CD4-positive, alpha-beta T cell (primary cell): ENCODE measurements at regions not wholly inside any gene's neighbourhood (a gene's known extent, or its start where the extent isn't known, plus 50 kb on each side); places are given as distances from the start of the nearest gene placed in this dataset.

Experiments used
- ATAC-seq: fragments of 200-7000 bp; cut with Tn5 transposase; one replicate; pipeline ENCODE4 v1.10.0; 2022; ENCODE audit warnings: mild to moderate bottlenecking; ENCODE audit not compliant: poor library complexity
- CTCF ChIA-PET: fragments of 350-600 bp; sonication (Branson Sonifier 250); formaldehyde crosslinking; loops from one replicate; lab custom pipeline; 2021; ENCODE audit warnings: antibody characterized with exemption, inconsistent platforms; lab: Charles Lee
- POLR2A ChIA-PET: fragments of 350-600 bp; sonication (Branson Sonifier 250); formaldehyde crosslinking; loops from one replicate; lab custom pipeline; 2021; ENCODE audit warnings: antibody characterized with exemption, inconsistent platforms; lab: Charles Lee
- DNase-seq, 14 experiments: peaks; one replicate each; pipeline ENCODE4 v3.0.0-alpha.2; 2013 to 2020; ENCODE audit warnings: mixed read lengths in 2 of 14
- H3K27ac ChIP-seq, 2 donors: one replicate each; pipeline versions ENCODE4 v1.5.1 to v1.7.0; 2013; ENCODE audit warnings: low read length in 2 of 2, low read depth in 1 of 2, mild to moderate bottlenecking in 1 of 2
- H3K27me3 ChIP-seq, 2 experiments: 1 replicate in 1 of 2; 2 replicates in 1 of 2; pipeline versions ENCODE4 v1.6.1 to v1.7.0; 2013; ENCODE audit warnings: low read length in 2 of 2, control low read depth in 1 of 2, mild to moderate bottlenecking in 1 of 2, moderate library complexity in 1 of 2; ENCODE audit not compliant: insufficient read depth in 2 of 2, control insufficient read depth in 1 of 2
- H3K36me3 ChIP-seq: one replicate; pipeline ENCODE4 v1.6.1; 2013; ENCODE audit warnings: low read length, control low read depth; ENCODE audit not compliant: insufficient read depth
- H3K4me1 ChIP-seq: one replicate; pipeline ENCODE4 v1.6.1; 2013; ENCODE audit warnings: low read length, control low read depth; ENCODE audit not compliant: insufficient read depth
- H3K4me3 ChIP-seq: one replicate; pipeline ENCODE4 v1.5.1; 2013; ENCODE audit warnings: mild to moderate bottlenecking, low read length, moderate library complexity
- H3K9me3 ChIP-seq, 2 experiments: 1 replicate in 1 of 2; 2 replicates in 1 of 2; pipeline versions ENCODE4 v1.6.1 to v1.7.0; 2013; ENCODE audit warnings: low read length in 2 of 2, mild to moderate bottlenecking in 2 of 2, control low read depth in 1 of 2, moderate library complexity in 1 of 2; ENCODE audit not compliant: control insufficient read depth in 1 of 2, insufficient read depth in 1 of 2
- H3K27ac Mint-ChIP-seq: one replicate; pipeline ENCODE4 v1.8.0; 2020; ENCODE audit warnings: mixed read lengths
- H3K27me3 Mint-ChIP-seq: one replicate; pipeline ENCODE4 v1.8.0; 2021; ENCODE audit warnings: mixed read lengths
- H3K36me3 Mint-ChIP-seq: one replicate; pipeline ENCODE4 v1.8.0; 2021; ENCODE audit warnings: low read depth, mixed read lengths
- H3K4me1 Mint-ChIP-seq: one replicate; pipeline ENCODE4 v1.8.0; 2021; ENCODE audit warnings: low read depth, mixed read lengths
- H3K4me3 Mint-ChIP-seq: one replicate; pipeline ENCODE4 v1.8.0; 2020; ENCODE audit warnings: mild to moderate bottlenecking, mixed read lengths
- H3K9me3 Mint-ChIP-seq: one replicate; pipeline ENCODE4 v1.8.0; 2020; ENCODE audit warnings: mixed read lengths
- intact Hi-C, 2 experiments: fragments of 100-400 bp; cut with DNase I in 1 of 2; cut with micrococcal nuclease in 1 of 2; formaldehyde crosslinking; loops; one replicate each; pipeline versions ENCODE4 v1.15.1 to v1.9.0; 2023 to 2025; cut with DNase I, micrococcal nuclease
- TF ChIP-seq, protein P1 (sequence below): fragments of 200-600 bp; IDR thresholded peaks from one replicate; pipeline ENCODE4 v1.8.0; 2022; ENCODE audit warnings: antibody characterized with exemption, mild to moderate bottlenecking

- Histone ChIP-seq H3K27me3 (peaks cover 0 to 7% of the 10 kb centered on the region in 2 experiments), H3K36me3 (no peaks in the 10 kb centered on the region), H3K4me3 (no peak overlapping the region), H3K9me3 (peaks cover 0 to 7% of the 10 kb centered on the region in 2 experiments), H3K4me1 (no peaks in the 10 kb centered on the region), H3K27ac (no peak overlapping the region)
- no peaks in the 10 kb centered on the region for H3K9me3 Mint-ChIP-seq
- POLR2A ChIA-PET: no interaction called here
- H3K27me3 Mint-ChIP-seq: peaks cover 43% of the 10 kb centered on the region
- no peak overlapping the region for H3K27ac Mint-ChIP-seq
- no peak for DNase-seq
- no peaks in the 10 kb centered on the region for H3K36me3 Mint-ChIP-seq
- intact Hi-C loops: no loop called here
- ATAC-seq: no peak
- H3K4me1 Mint-ChIP-seq: no peaks in the 10 kb centered on the region
- TF ChIP-seq, protein P1, sequence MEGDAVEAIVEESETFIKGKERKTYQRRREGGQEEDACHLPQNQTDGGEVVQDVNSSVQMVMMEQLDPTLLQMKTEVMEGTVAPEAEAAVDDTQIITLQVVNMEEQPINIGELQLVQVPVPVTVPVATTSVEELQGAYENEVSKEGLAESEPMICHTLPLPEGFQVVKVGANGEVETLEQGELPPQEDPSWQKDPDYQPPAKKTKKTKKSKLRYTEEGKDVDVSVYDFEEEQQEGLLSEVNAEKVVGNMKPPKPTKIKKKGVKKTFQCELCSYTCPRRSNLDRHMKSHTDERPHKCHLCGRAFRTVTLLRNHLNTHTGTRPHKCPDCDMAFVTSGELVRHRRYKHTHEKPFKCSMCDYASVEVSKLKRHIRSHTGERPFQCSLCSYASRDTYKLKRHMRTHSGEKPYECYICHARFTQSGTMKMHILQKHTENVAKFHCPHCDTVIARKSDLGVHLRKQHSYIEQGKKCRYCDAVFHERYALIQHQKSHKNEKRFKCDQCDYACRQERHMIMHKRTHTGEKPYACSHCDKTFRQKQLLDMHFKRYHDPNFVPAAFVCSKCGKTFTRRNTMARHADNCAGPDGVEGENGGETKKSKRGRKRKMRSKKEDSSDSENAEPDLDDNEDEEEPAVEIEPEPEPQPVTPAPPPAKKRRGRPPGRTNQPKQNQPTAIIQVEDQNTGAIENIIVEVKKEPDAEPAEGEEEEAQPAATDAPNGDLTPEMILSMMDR: no peak
- CTCF ChIA-PET: no interaction called here
- H3K4me3 Mint-ChIP-seq: no peak overlapping the region
Observed at GRCh38 chr4:89537281-89537680, 229.7 kb upstream of the GPRIN3 start.

GRCh38 chr4:89535251-89535650, 227.7 kb upstream of the GPRIN3 start:
- H3K27me3 Mint-ChIP-seq: peaks cover 58% of the 10 kb centered on the region
- ChIA-PET POLR2A (no interaction called here), CTCF (no interaction called here)
- DNase-seq (no peak), ATAC-seq (no peak)
- H3K36me3 ChIP-seq: no peaks in the 10 kb centered on the region
- H3K4me3 Mint-ChIP-seq: no peak overlapping the region
- no peaks in the 10 kb centered on the region for H3K4me1 ChIP-seq
- TF ChIP-seq, protein P1: no peak
- no peak overlapping the region for H3K4me3 ChIP-seq
- intact Hi-C loops: no loop called here
- H3K36me3 Mint-ChIP-seq: no peaks in the 10 kb centered on the region
- no peaks in the 10 kb centered on the region for H3K4me1 Mint-ChIP-seq
- H3K27me3 ChIP-seq: peaks cover 0 to 7% of the 10 kb centered on the region in 2 experiments
- no peak overlapping the region for H3K27ac Mint-ChIP-seq
- no peaks in the 10 kb centered on the region for H3K9me3 ChIP-seq
- H3K9me3 Mint-ChIP-seq: no peaks in the 10 kb centered on the region
- H3K27ac ChIP-seq: no peak overlapping the region

DNA sequence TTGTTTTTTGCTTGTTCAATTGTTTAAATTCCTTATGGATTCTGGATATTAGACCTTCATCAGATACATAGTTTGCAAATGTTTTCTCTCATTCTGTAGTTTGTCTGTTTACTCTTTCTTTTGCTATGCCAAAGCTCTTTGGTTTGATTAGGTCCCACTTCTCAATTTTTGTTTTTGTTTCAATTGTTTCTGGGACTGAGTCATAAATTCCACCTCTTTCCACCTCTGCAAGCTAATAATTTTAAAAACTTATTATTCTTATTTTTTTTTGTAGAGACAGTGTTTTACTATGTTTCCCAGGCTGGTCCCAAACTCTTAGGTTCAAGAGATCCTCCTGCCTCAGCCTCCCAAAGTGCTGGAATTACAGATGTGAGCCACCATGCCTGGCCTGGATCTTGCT, 226.8 kb upstream of the GPRIN3 start:
- Mint-ChIP-seq H3K4me1 (no peaks in the 10 kb centered on the region), H3K4me3 (no peak overlapping the region), H3K27ac (no peak overlapping the region), H3K9me3 (no peaks in the 10 kb centered on the region), H3K36me3 (no peaks in the 10 kb centered on the region), H3K27me3 (peaks cover 56% of the 10 kb centered on the region)
- no peak overlapping the region for H3K4me3 ChIP-seq
- intact Hi-C loops: no loop called here
- H3K27ac ChIP-seq: no peak overlapping the region
- CTCF ChIA-PET: no interaction called here
- DNase-seq (no peak), ATAC-seq (no peak)
- H3K36me3 ChIP-seq: no peaks in the 10 kb centered on the region
- peaks cover 0 to 7% of the 10 kb centered on the region in 2 experiments for H3K27me3 ChIP-seq
- no peaks in the 10 kb centered on the region for H3K9me3 ChIP-seq
- H3K4me1 ChIP-seq: no peaks in the 10 kb centered on the region
- POLR2A ChIA-PET: no interaction called here
- TF ChIP-seq, protein P1: no peak
